ENCODE measurements at regions not wholly inside any gene's neighbourhood (a gene's known extent, or its start where the extent isn't known, plus 50 kb on each side); places are given as distances from the start of the nearest gene placed in this dataset.

- ATAC-seq (no peak), DNase-seq (no peak)
- no peak for TF ChIP-seq CTCF (IDR thresholded peaks at IDR 0.05)
- Histone ChIP-seq H3K9me3 (no peaks in the 10 kb centered on the region), H3K4me3 (no peak overlapping the region), H3K4me1 (ENCODE audit: low read depth) (peaks cover 3% of the 10 kb centered on the region), H3K36me3 (ENCODE audit: low read depth) (no peaks in the 10 kb centered on the region)
- intact Hi-C loops (cut with DNase I, micrococcal nuclease): no loop called here
Measured at GRCh38 chr2:8297376-8298231, 384.3 kb upstream of the ID2 start.

- DNase-seq: no peak
- intact Hi-C loops (cut with DNase I, micrococcal nuclease): no loop called here
Measured at GRCh38 chr2:8298783-8299182, 383.1 kb upstream of the ID2 start.

GRCh38 chr2:8300216-8300615, 381.6 kb upstream of the ID2 start:
- no peak for ATAC-seq
- H3K9me3 ChIP-seq: no peaks in the 10 kb centered on the region
- no peak for DNase-seq
- intact Hi-C loops (cut with DNase I, micrococcal nuclease): no loop called here
- TF ChIP-seq CTCF (IDR thresholded peaks at IDR 0.05): no peak
- no peaks in the 10 kb centered on the region for H3K36me3 ChIP-seq (ENCODE audit: low read depth)
- peaks cover 4% of the 10 kb centered on the region for H3K4me1 ChIP-seq (ENCODE audit: low read depth)
- no peak overlapping the region for H3K4me3 ChIP-seq

More at GRCh38 chr2:8298783-8299182, 383.1 kb upstream of the ID2 start:
- no peak for TF ChIP-seq CTCF (IDR thresholded peaks at IDR 0.05)
- no peak overlapping the region for H3K4me3 ChIP-seq
- peaks cover 4% of the 10 kb centered on the region for H3K4me1 ChIP-seq (ENCODE audit: low read depth)
- ATAC-seq: peak; percentile 52
- no peaks in the 10 kb centered on the region for H3K9me3 ChIP-seq
- no peaks in the 10 kb centered on the region for H3K36me3 ChIP-seq (ENCODE audit: low read depth)

GRCh38 chr2:8300905-8301304, 381.0 kb upstream of the ID2 start:
- no peak for DNase-seq
- ATAC-seq: no peak
- peaks cover 4% of the 10 kb centered on the region for H3K4me1 ChIP-seq (ENCODE audit: low read depth)
- no peaks in the 10 kb centered on the region for H3K9me3 ChIP-seq
- no peak for TF ChIP-seq CTCF (IDR thresholded peaks at IDR 0.05)
- intact Hi-C loops (cut with DNase I, micrococcal nuclease): no loop called here
- H3K36me3 ChIP-seq (ENCODE audit: low read depth): no peaks in the 10 kb centered on the region
- no peak overlapping the region for H3K4me3 ChIP-seq

GRCh38 chr2:8303322-8303832, 378.5 kb upstream of the ID2 start:
- peak; percentile 73 to 81 (median 78) for DNase-seq
- TF ChIP-seq CTCF (IDR thresholded peaks at IDR 0.05): no peak
- Histone ChIP-seq H3K9me3 (no peaks in the 10 kb centered on the region), H3K4me1 (ENCODE audit: low read depth) (peaks cover 4% of the 10 kb centered on the region), H3K36me3 (ENCODE audit: low read depth) (no peaks in the 10 kb centered on the region), H3K4me3 (no peak overlapping the region)
- intact Hi-C loops (cut with DNase I, micrococcal nuclease): no loop called here
- ATAC-seq: peak; percentile 75

Measured in mucosa of descending colon (tissue), 3 donors.